ENCODE measurements at regions not wholly inside any gene's neighbourhood (a gene's known extent, or its start where the extent isn't known, plus 50 kb on each side); places are given as distances from the start of the nearest gene placed in this dataset.

- TF ChIP-seq CTCF (IDR thresholded peaks at IDR 0.05) (no peak), EP300 (IDR thresholded peaks at IDR 0.05) (no peak), POLR2AphosphoS5 (IDR thresholded peaks at IDR 0.05) (no peak), POLR2A (IDR thresholded peaks at IDR 0.05) (no peak)
These were observed 422.5 kb upstream of the PIK3C3 start for GRCh38 chr18:41532344-41533086.
